Ascending aorta (tissue), 2 donors: ENCODE measurements at regions not wholly inside any gene's neighbourhood (a gene's known extent, or its start where the extent isn't known, plus 50 kb on each side); places are given as distances from the start of the nearest gene placed in this dataset.

ENCODE experiments used
- DNase-seq, 2 donors: peaks; one replicate each; pipeline ENCODE4 v3.0.0-alpha.2; 2019; ENCODE audit warnings: low spot score in 2 of 2
- H3K27ac ChIP-seq, 2 donors: fragments of 200-600 bp; sonication (generic); one replicate each; pipeline ENCODE4 v1.5.1; 2016 to 2017; ENCODE audit warnings: mild to moderate bottlenecking in 1 of 2
- H3K27me3 ChIP-seq: fragments of 200-600 bp; sonication (generic); one replicate; pipeline ENCODE4 v1.5.1; 2017
- H3K36me3 ChIP-seq, 2 donors: fragments of 200-600 bp; sonication (generic); one replicate each; pipeline ENCODE4 v1.5.1; 2016
- H3K4me1 ChIP-seq, 2 donors: fragments of 200-600 bp; sonication (generic); one replicate each; pipeline ENCODE4 v1.5.1; 2016 to 2017; ENCODE audit warnings: mild to moderate bottlenecking in 1 of 2
- H3K4me3 ChIP-seq, 2 donors: fragments of 200-600 bp; sonication (generic); one replicate each; pipeline ENCODE4 v1.5.1; 2016 to 2017; ENCODE audit warnings: mild to moderate bottlenecking in 1 of 2
- H3K9me3 ChIP-seq, 2 donors: fragments of 200-600 bp; sonication (generic); one replicate each; pipeline ENCODE4 v1.5.1; 2016
- CTCF ChIP-seq, 3 experiments: fragments of 200-600 bp in 2 of 3; fragments of 450-650 bp in 1 of 3; sonication (generic) in 2 of 3; IDR thresholded peaks; one replicate each; pipeline ENCODE4 v1.5.1; 2016 to 2019; ENCODE audit warnings: antibody characterized with exemption in 3 of 3, mild to moderate bottlenecking in 1 of 3, moderate library complexity in 1 of 3
- intact Hi-C: fragments of 100-400 bp; cut with DNase I; formaldehyde crosslinking; loops from one replicate; pipeline ENCODE4 v1.15.1; 2023

- no peak for DNase-seq
- intact Hi-C loops, result no loop called here
- H3K4me3 ChIP-seq, result no peak overlapping the region
- H3K27ac ChIP-seq, result no peak overlapping the region
- TF ChIP-seq CTCF (IDR thresholded peaks at IDR 0.05), result no peak
- H3K27me3 ChIP-seq, result no peaks in the 10 kb centered on the region
- no peaks in the 10 kb centered on the region for H3K36me3 ChIP-seq
- H3K9me3 ChIP-seq, result no peaks in the 10 kb centered on the region
- no peaks in the 10 kb centered on the region for H3K4me1 ChIP-seq
These were observed 300.7 kb upstream of the DAB1 start for GRCh38 chr1:57724535-57724934.

DNA sequence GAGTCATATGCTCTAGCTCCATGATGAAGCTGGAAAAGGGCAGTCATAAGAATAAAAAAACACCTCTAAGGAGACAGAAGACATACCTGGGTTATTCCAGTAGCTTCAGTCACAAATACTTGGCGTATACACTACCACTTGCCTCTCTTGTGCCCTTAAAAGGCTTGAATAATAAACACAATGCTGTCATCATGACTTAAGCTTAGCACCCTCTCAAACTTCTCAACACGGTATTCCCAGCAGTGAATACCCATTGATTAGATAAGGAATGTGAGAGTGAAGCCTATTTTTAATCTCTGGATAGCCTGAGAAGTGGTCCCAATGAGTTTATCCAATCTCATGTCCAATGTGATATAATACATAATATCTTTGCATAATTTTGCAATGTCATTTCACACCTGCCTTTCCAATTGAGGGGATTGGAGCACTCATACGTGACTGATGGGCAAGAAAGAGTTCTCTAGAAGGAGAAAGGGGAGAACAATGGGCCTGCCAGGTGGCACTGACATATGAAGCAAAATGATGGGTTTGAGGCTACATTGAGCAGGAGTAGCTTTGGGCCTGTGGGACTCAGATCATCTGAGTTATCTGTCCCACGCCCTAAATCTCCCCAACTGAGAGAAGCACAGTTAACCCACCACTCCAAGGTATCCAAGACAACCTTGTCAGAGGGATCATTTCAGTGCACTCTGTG lies 298.6 kb upstream of the DAB1 start:
- H3K27me3 ChIP-seq, result no peaks in the 10 kb centered on the region
- DNase-seq, result no peak
- no peaks in the 10 kb centered on the region for H3K9me3 ChIP-seq
- H3K36me3 ChIP-seq, result no peaks in the 10 kb centered on the region
- H3K4me1 ChIP-seq, result no peaks in the 10 kb centered on the region
- TF ChIP-seq CTCF (IDR thresholded peaks at IDR 0.05), result no peak
- H3K27ac ChIP-seq, result no peak overlapping the region
- no peak overlapping the region for H3K4me3 ChIP-seq
- intact Hi-C loops, result no loop called here

DNA sequence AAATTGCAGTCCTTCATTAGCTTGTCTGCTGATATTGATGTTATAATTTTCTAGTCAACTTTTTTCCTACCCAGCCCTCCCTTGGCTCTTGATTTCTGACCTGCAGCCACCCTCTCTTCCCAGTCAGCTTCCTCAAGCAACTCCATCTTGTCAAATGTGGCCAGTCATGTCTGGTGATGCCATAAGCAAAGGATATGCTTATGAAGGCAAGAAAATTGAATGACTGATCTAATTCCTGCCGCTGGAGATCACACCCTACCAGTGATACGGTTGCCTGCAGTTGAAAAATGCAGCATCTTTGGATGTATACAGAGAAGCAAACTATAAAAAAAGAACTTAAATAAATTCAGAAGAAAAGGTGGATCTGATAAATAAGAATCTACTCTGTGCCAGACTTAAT lies 297.1 kb upstream of the DAB1 start:
- DNase-seq, result no peak
- Histone ChIP-seq H3K9me3 (no peaks in the 10 kb centered on the region), H3K27me3 (no peaks in the 10 kb centered on the region), H3K4me1 (no peaks in the 10 kb centered on the region), H3K27ac (no peak overlapping the region), H3K36me3 (no peaks in the 10 kb centered on the region), H3K4me3 (no peak overlapping the region)
- intact Hi-C loops, result no loop called here
- TF ChIP-seq CTCF (IDR thresholded peaks at IDR 0.05), result no peak

GRCh38 chr1:57719274-57719673 lies 295.4 kb upstream of the DAB1 start:
- H3K36me3 ChIP-seq, result no peaks in the 10 kb centered on the region
- DNase-seq, result no peak
- H3K9me3 ChIP-seq, result no peaks in the 10 kb centered on the region
- no peak for TF ChIP-seq CTCF (IDR thresholded peaks at IDR 0.05)
- intact Hi-C loops, result no loop called here
- H3K4me1 ChIP-seq, result no peaks in the 10 kb centered on the region
- H3K4me3 ChIP-seq, result no peak overlapping the region
- H3K27ac ChIP-seq, result no peak overlapping the region
- H3K27me3 ChIP-seq, result no peaks in the 10 kb centered on the region

DNA sequence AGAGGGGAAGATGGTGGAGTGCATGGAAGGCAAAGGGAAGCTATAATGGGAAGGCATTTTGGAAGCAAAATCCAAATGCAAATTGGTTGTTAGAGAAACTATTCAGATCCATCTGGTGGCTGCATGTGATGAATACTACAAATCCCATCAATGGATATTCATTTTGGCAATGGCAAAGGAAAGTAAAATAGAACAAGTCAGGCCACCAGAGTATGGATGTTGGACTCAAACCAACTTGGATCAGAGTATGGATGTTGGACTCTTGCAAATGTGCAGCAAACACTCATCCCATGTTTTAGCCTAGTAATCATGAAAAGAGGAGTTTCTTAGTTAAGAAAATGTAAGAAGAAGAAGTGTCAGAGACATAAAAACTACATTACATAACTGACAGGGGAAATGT lies 289.6 kb upstream of the DAB1 start:
- Histone ChIP-seq H3K4me3 (no peak overlapping the region), H3K9me3 (no peaks in the 10 kb centered on the region), H3K4me1 (no peaks in the 10 kb centered on the region), H3K36me3 (no peaks in the 10 kb centered on the region), H3K27me3 (no peaks in the 10 kb centered on the region), H3K27ac (no peak overlapping the region)
- TF ChIP-seq CTCF (IDR thresholded peaks at IDR 0.05), result no peak
- DNase-seq, result no peak
- intact Hi-C loops, result no loop called here

DNA sequence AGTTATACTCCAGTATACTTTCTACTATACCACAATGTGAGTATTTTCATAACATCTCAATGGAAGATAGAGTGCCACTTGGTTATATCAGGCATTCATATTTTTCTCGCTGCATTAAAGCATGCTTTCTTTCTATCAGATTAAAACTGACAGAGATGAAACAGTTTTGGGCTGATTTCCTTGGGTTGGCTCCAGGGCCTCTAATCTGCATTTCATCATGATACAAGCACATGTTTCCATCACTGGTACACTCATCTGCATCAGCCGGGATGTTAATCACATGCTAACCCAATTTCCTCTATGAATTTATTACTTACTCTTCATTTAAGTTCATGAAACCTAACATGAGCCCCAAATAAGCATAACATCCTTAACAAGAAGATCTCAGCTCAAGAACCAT lies 289.0 kb upstream of the DAB1 start:
- no peak overlapping the region for H3K4me3 ChIP-seq
- no peaks in the 10 kb centered on the region for H3K27me3 ChIP-seq
- no peaks in the 10 kb centered on the region for H3K36me3 ChIP-seq
- no peak for DNase-seq
- no peak overlapping the region for H3K27ac ChIP-seq
- no peaks in the 10 kb centered on the region for H3K4me1 ChIP-seq
- intact Hi-C loops, result no loop called here
- TF ChIP-seq CTCF (IDR thresholded peaks at IDR 0.05), result no peak
- H3K9me3 ChIP-seq, result no peaks in the 10 kb centered on the region
